NOMO-1 (cell line): ENCODE measurements at regions not wholly inside any gene's neighbourhood (a gene's known extent, or its start where the extent isn't known, plus 50 kb on each side); places are given as distances from the start of the nearest gene placed in this dataset.
A peak's percentile ranks its signal among the peaks of the same experiment; 100 is the strongest.
"Not testable (repeated sequence)": the region's sequence is repeated elsewhere in the genome, so short reads cannot be mapped to it uniquely, and the experiment has no call there.

ENCODE experiments used
- DNase-seq, 2 experiments: peaks; one replicate each; lab custom pipeline; 2025; ENCODE audit not compliant: unreplicated experiment in 2 of 2; lab: John Stamatoyannopoulos, UW

DNA sequence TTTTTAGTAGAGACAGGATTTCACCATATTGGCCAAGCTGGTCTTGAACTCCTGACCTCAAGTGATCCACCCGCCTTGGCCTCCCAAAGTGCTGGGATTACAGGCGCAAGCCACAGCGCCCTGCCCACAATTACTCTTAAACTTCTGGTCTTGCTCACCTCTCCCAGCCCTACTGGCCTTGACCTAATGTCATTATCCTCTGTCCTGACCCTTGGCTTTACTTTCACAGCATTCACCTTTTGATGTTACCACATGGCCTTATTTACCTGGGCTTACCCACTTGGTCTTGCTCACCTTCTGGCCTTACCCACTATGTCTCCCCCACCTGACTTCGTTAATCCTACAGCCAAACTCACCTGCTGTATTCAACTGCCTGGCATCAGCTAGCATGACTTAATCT lies 105.9 kb downstream of the IL12A start:
- no peak for DNase-seq

DNA sequence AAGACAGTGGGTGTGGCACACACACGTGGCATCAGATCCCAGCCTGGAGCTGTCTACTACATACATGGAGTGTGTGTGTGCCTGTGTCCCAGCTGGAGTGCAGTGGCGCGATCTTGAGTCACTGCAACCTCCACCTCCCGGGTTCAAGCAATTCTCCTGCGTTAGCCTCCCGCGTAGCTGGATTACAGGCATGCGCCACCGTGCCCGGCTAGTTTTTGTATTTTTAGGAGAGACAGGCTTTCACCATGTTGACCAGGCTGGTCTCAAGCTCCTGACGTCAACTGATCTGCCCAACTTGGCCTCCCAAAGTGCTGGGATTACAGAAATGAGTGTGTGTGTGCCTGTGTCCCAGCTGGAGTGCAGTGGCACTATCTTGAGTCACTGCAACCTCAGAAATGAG lies 108.8 kb downstream of the IL12A start:
- no peak for DNase-seq

DNA sequence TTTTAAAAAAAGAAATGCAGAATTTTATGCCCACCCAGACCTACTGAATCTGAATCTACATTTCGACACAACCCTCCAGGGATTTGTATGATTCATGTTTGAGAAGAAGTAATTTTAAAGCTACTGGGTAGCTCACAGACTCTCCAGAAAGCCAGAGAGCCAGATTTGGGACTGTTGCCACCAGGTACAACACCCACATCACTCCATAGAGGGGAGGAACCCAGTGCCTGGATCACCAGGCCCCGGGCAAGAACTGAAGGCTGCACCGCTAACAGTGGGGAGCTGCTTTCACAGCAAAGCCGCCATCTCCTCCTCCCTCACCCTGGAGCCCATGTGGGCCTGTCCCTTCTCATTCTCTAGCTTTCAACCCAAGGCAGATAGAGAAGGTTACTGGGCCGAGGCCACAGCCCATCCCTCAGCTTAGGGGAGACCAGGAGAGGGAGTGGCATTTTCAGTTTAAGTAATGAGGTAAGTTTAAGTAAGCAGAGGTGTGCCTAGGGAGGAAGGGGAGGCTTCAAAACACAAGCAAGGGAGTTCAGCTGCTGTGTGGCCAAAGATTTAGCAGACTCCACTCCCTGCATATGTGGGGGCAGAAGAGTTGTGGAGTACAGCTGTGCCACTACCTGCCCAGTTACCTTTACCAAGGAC lies 109.8 kb downstream of the IL12A start:
- peak in 1 of 2 experiments; percentile 29 for DNase-seq

DNA sequence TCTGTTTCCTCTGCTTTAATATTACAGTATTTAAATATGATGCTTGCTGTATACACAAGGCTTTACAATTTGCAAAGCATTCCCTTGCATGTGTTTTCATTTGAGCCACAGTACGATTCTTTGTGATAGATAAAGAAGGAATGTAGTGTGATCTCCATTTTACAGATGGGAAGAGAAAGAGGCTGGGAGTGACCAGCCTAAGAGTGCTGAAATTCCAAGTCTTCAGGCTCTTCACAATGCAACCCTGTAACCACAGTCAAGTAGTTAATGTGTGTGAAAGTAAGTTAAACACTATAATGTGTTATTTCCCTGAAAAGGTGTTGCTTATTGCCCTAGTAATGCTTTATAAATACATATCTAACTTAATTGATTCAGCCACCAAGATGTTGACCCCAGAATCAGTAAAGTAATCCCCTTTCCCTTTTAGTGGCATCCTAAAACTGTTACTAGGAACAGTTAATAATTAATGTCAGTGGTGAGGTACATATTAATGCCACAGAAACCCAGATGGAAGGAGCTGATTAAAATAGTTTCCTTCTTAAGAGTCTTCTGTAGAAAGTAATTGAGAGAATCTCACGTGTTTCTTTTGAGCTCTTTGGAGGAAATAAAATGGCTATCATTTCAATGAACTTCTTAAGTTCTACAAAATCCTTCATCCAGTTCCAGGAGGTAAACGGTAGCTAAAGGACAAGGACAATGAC lies 110.4 kb downstream of the IL12A start:
- no peak for DNase-seq

DNA sequence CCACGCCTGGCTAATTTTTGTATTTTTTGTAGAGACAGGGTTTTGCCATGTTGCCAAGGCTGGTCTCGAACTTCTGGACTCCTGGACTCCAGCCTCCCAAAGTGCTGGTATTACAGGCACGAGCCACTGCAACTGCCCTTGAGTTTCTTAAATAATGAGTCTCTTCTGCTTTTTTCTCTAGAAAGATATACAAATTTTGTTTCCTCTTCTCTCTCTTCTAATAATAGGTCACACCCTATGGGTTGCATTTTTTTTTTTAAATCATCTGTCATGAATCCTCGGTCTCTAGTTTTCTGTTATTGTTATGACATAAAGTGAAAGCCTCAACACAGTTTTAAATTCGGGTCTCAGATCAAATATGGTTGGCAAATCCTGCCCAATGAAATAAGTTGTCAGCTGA lies 111.2 kb downstream of the IL12A start:
- DNase-seq: peak; percentile 60 to 97

DNA sequence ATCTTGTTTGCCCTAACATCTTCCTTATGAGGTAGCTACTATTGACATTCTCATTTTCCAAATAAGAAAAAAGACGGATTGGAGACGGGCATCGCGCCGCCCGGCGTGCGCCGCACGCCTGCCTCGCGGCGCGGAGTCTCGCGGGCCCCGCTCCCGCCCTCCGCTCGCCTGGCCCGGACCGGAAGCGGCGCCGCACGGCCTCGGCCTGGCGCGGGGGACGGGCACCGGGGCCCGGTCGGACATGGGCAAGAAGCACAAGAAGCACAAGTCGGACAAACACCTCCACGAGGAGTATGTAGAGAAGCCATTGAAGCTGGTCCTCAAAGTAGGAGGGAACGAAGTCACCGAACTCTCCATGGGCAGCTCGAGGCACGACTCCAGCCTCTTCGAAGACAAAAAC lies 112.0 kb downstream of the IL12A start:
- no peak for DNase-seq

DNA sequence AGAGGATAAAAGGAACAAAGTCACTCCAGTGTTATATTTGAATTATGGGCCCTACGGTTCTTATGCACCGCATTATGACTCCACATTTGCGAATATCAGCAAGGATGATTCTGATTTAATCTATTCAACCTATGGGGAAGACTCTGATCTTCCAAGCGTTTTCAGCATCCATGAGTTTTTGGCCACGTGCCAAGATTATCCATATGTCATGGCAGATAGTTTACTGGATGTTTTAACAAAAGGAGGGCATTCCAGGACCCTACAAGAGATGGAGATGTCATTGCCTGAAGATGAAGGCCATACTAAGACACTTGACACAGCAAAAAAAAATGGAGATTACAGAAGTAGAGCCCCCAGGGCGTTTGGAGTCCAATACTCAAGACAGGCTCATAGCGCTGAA lies 113.4 kb downstream of the IL12A start:
- DNase-seq: not testable (repeated sequence)

DNA sequence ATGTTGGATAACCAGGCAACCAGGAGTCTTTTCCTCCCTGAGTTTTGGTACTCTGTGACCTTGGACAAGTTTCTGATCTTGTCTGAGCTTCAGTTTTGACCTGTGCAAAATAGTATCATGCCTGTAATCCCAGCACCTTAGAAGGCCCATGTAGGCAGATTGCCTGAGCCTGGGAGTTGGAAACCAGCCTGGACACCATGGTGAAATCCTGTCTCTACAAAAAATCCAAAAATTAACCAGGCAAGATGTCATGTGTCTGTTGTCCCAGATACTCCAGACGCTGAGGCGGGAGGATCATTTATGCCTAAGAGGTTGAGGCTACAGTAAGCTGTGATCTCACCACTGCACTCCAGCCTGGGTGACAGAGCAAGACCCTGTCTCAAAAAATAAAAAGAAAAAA lies 114.8 kb downstream of the IL12A start:
- no peak for DNase-seq

DNA sequence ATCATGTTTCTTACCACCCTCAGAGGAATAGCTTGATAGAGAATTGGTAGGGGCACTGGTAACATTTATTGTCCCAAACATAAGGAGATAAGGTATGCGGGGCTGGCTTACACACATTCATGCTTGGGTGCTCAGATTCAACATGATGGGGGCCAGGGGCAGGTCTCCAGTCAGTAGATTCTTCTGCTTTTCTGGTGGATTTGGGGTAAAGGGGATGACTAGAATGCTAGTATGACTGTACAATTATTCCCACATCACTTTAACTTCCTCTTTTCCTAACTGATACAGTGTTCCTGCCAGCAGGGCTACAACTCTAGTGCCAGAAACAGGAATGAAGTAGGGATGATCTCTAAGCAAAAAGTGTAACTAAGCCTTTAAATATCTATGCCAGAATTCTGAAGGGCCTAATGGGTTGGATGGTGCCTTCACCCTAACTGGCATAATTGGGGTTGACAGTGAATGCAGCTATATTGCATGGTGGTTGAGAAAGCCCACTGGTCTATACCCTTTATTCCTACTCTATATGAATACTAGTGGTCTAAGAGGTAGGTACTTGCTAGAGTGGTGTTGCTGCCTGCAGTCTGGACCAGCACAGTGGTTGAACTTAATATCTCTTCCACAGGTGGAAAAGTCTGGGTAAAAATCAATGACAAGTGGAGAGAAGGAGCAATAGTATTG lies 117.4 kb downstream of the IL12A start:
- DNase-seq: peak; percentile 72 to 75

DNA sequence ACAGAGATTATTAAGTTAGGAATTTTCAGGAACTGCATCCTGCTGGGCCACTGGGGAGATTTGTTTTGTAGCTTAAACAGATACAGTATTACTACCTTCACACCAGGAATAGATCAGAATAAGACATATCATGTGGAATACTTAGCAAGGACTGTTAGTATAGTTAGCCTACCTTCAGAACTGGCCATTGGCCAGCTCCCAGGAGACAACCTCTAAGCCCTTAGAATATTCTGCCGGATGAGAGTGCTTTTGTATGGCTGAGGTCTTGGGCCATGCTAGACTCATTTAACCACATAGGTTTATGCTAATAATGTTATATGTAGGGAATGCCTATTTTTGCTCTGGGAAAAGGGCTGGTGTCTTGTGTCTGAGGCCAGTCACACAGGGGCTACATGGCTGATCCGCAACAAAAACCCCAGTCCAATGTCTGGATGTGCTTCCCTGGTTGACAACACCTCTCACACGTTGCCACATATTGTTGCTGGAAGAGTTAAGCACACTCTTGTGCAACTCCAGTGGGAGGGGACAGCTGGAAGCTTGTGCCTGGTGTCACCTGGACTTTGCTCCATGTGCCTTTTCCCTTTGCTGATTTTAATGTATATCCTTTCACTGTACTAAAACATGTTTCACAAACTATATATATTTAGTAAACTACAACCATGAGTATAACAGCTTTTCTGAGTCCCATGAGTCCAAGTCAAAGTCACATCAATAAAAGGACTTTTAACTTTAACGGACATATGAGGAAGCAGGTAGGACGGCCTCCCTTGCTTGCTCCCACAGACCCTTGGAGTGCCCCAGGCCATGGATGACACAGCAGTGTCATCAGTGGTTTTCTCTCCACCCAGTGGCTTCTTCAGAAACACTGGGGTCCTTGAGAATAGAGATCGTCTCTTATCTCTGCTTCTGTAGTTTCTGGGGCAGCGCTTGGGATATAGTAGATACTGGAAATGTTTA lies 118.0 kb upstream of the C3orf80 start:
- peak; percentile 41 to 65 for DNase-seq

DNA sequence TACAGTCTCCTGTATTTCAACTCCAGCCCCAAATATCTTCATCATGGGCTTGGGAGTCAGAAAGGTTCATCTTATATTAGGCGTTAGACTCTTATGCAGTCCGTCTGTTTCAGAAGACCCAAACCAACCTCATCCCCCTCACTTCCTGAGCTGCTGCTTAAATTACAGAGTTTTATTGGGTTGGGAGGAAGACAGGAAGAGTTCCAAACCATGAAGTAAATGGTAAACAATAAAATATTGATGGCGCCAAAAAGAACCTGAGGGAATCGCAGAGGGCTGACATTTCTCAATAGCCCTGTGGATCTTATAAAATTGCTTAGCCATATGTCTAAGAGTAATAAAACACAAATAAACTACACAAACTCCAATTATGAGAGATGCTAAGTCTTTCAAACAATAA lies 116.9 kb upstream of the C3orf80 start:
- no peak for DNase-seq

DNA sequence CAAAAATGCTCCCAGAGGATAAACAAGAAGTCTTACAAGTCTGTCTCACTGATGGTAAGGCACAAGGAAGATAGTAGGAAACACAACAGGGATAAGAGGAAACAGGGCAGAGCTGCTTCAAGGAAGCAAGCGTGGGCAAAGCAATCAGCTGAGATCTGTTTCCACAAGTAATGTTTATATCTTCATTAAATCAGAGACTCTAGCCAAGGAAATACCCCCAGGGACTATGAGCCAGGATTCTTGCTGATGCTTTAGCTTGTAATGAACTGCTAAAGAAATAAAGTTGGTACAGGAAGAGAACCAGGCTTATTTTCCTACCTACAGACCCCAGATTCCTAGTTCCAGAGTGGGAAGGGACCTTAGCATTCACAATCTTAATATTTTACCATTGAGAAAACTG lies 112.7 kb upstream of the C3orf80 start:
- DNase-seq: no peak

DNA sequence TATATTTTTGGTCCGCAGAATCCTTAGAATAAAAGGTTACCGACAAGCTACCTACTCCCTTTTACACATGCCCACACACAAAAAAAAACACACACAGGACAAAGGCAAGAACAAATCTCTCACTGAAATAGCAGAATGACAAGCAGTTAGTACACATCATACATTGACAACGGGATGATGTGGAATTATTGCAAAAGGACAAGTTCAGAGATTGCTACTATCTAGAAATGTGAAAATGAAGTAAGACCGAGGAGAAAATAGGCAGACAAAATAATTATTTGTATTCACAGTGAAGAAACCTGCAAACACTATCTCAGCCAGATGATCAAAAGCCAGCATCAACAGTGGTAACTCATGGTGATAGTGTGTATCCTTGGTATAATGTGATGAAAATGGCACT lies 112.2 kb upstream of the C3orf80 start:
- no peak for DNase-seq

DNA sequence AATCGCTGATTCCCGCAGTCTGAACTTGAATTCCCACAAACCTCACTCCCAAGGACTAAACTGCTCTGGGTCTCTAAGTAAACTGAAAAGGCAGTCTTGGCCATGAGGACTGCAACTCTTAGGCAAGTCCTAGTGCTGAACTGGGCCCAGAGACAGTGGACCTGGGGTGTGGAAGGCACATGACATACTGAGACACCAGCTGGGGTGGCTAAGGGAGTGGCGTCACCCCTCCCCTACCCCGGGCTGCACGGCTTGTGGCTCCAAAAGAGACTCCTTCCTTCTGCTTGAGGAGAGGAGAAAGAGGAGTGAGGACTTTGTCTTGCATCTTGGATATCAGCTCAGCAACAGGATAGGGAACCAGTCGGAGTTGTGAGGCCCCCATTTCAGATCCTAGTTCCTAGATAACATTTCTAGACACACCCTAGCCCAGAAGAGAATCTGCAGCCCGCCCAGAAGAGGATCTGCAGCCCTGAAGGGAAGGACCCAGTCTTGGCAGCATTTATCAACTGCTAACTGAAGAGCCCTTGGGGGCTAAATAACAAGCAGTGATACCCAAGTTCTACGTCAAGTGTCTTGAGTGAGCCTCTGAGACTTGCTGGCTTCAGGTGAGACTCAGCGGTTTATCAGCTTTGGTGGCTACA lies 110.7 kb upstream of the C3orf80 start:
- no peak for DNase-seq

DNA sequence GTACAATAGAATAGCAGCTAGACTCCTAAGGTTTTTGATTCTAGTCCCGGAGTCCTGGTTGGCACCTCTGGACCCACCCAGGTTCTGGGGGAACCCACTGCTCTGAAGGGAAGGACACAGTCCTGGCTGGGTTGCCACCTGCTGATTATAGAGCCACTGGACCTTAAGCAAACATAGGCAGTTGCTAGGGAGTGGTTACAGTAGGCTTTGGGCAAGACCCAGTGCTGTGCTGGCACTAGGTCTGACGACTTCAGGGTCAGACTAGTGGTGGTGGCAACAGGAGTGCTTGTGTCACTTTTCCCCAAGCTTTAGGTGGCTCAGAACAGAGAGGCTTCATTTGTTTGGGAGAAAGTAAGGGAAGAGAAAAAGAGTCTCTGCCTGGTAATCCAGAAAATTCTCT lies 109.8 kb upstream of the C3orf80 start:
- no peak for DNase-seq

DNA sequence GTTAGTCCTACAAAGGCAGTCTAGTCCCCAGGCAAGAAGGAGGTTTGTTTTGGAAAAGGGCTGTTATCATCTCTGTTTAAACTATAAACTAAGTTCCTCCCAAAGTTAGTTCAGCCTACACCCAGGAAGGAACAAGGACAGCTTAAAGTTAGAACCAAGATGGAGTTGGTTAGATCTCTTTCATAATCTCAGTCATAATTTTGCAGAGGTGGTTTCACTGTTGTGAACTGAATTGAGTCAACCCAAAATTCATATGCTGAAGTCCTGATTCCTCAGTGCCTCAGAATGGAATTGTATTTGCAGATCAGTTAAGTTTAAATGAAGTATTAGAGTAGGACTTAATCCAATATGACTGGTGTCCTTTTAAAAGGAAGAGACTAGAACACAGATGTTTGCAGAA lies 101.0 kb upstream of the C3orf80 start:
- DNase-seq: no peak

DNA sequence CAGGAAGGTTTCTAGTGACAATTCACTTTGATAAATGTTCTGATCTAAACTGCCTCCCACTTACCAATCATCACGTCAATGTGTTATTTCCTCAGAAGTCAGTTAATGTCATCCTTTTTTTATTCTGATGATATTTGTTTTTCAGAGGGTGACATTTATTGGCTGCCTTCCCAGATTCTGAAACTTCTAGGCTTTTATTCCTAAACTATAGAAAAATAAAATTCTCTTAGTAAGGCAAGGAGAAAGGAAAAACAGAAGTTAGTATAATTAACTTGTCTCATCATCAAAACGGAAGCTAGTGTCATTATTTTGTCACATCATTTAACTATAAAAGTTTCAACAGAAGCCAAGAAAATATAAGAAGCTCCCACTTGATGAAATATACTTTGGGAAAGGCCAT lies 100.0 kb upstream of the C3orf80 start:
- peak; percentile 61 to 91 for DNase-seq

DNA sequence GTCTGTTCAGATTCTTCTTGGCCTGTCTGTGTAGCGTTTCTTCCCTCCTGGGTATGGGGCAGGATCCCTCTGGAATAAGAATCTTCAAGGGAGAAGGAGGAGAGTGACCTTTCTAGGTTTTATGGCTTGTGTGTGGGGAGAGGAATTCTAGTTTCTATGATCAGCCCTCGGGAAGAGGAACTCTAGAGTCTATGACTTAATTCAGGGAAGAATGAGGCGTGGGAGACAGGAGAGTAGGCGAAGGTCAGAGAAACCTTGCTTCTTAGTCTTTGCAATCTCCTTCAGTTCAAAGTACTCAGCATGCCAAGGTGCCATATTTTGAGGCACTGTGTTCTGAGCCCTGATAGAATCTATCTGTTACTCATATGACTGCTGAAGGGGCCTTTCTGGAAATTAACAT lies 99.2 kb upstream of the C3orf80 start:
- DNase-seq: no peak

DNA sequence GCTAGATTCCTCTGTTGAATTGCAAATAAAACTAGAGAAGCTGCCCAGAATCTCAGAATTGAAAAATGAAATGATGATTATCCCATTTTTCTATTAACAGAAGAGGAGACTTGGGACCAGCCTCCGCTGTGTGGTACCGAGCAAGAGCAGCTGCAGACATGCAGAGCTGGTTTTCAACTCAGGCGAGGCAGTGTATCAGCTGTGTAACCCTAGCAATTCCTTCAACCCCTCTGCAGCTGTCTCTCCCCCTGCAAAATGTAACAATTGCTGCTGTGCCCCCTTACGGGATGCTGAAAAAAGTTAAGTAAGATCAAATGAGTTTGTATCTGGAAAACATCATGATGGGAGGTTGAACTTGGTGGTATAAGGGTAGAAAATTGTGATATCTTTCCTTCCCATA lies 98.5 kb upstream of the C3orf80 start:
- no peak for DNase-seq

DNA sequence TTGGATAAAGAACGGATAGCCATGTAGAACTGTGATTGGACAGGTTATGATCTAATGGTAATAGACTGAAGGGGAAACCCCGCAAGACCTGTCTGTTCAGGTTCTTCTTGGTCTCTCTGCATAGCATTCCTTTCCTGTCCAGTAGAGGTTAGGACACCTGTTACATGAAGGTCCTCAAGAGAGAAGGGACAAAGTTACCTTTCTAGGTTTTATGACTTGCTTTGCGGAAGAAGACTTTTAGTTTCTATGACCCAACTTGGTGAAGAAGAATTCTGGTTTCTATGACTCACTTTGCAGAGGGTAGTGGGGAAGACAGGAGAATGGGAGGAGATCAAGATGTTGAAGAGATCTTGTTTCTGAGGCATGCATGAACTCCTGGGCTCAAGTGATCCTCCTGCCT lies 97.9 kb upstream of the C3orf80 start:
- peak; percentile 37 to 78 for DNase-seq

DNA sequence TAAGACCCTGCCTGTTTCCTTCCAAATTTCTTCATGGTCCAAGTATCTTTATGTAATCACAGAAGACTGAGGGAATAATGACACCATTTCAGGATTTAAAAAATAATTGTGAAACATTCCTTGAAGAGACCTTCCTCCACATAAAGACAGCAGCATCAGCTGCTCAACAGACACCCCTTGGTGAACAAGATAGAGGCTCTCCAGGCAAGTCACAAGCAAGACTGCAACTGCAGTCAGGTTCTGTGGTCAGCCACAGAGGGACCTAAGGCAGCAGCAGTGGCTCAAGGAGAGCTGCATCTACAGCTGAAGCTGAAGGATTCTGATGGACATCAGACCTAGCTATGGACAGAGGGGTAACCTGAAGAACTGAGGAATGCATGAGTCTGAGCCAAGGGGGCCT lies 97.2 kb upstream of the C3orf80 start:
- peak in 1 of 2 experiments; percentile 23 for DNase-seq
